ENCODE measurements at regions not wholly inside any gene's neighbourhood (a gene's known extent, or its start where the extent isn't known, plus 50 kb on each side); places are given as distances from the start of the nearest gene placed in this dataset.

DNA sequence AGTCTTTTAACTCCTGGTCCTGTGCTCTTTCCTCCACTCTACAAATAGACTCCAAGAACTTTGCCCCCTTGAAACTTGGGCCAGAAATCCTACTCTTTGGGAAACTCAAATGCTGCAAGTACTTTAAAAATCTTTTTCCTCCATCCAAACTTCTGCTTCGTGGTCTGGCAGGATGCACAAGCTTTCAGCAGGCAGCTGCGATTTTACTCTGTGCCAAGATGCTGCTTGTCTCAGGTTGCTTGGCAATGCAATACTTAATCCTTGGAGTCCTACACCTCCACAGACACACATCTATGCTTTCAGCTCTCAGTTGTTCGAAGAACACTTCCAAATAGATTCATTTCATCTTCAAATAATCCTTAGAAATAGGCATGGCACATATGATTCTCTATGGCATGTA is 435.3 kb upstream of the USP24 start:
- TF ChIP-seq, protein P1, sequence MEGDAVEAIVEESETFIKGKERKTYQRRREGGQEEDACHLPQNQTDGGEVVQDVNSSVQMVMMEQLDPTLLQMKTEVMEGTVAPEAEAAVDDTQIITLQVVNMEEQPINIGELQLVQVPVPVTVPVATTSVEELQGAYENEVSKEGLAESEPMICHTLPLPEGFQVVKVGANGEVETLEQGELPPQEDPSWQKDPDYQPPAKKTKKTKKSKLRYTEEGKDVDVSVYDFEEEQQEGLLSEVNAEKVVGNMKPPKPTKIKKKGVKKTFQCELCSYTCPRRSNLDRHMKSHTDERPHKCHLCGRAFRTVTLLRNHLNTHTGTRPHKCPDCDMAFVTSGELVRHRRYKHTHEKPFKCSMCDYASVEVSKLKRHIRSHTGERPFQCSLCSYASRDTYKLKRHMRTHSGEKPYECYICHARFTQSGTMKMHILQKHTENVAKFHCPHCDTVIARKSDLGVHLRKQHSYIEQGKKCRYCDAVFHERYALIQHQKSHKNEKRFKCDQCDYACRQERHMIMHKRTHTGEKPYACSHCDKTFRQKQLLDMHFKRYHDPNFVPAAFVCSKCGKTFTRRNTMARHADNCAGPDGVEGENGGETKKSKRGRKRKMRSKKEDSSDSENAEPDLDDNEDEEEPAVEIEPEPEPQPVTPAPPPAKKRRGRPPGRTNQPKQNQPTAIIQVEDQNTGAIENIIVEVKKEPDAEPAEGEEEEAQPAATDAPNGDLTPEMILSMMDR (IDR thresholded peaks at IDR 0.05) = no peak
- no peak for TF ChIP-seq ZFX (IDR thresholded peaks at IDR 0.05; ENCODE audit: borderline replicate concordance)

Measured in 22Rv1 (cell line).